IgD-negative memory B cell (primary cell): ENCODE measurements at regions not wholly inside any gene's neighbourhood (a gene's known extent, or its start where the extent isn't known, plus 50 kb on each side); places are given as distances from the start of the nearest gene placed in this dataset.
"Not testable (repeated sequence)": the region's sequence is repeated elsewhere in the genome, so short reads cannot be mapped to it uniquely, and the experiment has no call there.

ENCODE experiments used
- H3K27ac Mint-ChIP-seq, 3 donors: one replicate each; pipeline ENCODE4 v1.8.0; 2020 to 2022; ENCODE audit warnings: mild to moderate bottlenecking in 3 of 3, mixed read lengths in 3 of 3, moderate library complexity in 1 of 3
- H3K27me3 Mint-ChIP-seq: one replicate; pipeline ENCODE4 v1.8.0; 2021; ENCODE audit warnings: mixed read lengths
- H3K36me3 Mint-ChIP-seq: one replicate; pipeline ENCODE4 v1.8.0; 2020; ENCODE audit warnings: mild to moderate bottlenecking, mixed read lengths
- H3K4me1 Mint-ChIP-seq, 3 donors: one replicate each; pipeline ENCODE4 v1.8.0; 2020 to 2022; ENCODE audit warnings: mixed read lengths in 3 of 3, mild to moderate bottlenecking in 1 of 3
- H3K4me3 Mint-ChIP-seq, 4 donors: one replicate each; pipeline ENCODE4 v1.8.0; 2020 to 2022; ENCODE audit warnings: mild to moderate bottlenecking in 4 of 4, mixed read lengths in 4 of 4, moderate library complexity in 3 of 4
- H3K9me3 Mint-ChIP-seq, 3 donors: one replicate each; pipeline ENCODE4 v1.8.0; 2020 to 2021; ENCODE audit warnings: mixed read lengths in 3 of 3, mild to moderate bottlenecking in 1 of 3

DNA sequence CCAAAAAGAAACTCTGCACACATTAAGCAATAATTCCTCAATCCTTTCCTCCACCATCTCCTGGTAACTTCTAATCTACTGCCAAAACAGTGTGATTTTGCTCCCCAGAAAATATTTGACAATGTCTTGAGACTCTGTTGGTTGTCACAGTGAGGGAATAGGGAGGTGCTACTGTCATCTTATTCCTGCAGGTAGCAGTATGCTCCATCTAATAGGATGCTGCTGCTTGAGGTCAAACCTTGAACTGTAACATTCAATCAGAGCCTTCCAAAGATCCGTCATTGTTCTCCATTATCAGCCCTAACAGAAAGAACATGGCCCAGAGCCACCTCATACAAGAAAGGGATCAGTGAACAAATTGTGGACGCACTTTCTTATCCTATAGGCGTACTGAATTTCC is 514.7 kb upstream of the GRIN3A start:
- no peaks in the 10 kb centered on the region for H3K36me3 Mint-ChIP-seq
- no peaks in the 10 kb centered on the region for H3K27me3 Mint-ChIP-seq
- peaks cover 0 to 1% (median 0%) of the 10 kb centered on the region in 3 donors for H3K4me1 Mint-ChIP-seq
- no peak overlapping the region for H3K4me3 Mint-ChIP-seq
- no peak overlapping the region for H3K27ac Mint-ChIP-seq
- peaks cover 1 to 5% (median 4%) of the 10 kb centered on the region in 3 donors for H3K9me3 Mint-ChIP-seq

DNA sequence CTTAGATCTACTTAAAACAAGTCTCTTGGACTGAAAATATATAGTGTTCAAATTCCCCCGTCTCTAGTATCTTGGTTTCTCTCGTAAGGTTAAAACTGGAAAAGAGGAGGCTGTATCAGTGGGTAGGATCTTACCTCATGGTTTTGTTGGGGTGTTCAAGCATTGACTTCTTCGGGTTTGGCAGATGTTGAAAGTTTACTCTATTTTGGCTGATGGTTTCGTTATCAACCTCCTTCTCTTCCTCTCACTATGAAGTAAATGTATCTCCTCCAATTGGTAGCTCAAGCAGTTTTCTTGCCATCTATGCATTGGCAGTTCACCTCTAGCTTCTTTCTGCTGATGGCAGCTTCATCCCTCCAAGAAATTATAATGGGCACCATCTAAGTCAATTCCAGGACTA is 506.5 kb upstream of the GRIN3A start:
- Mint-ChIP-seq H3K4me1 (no peaks in the 10 kb centered on the region), H3K9me3 (peaks cover 0 to 3% (median 2%) of the 10 kb centered on the region in 3 donors), H3K4me3 (no peak overlapping the region), H3K27ac (no peak overlapping the region), H3K27me3 (no peaks in the 10 kb centered on the region), H3K36me3 (no peaks in the 10 kb centered on the region)

DNA sequence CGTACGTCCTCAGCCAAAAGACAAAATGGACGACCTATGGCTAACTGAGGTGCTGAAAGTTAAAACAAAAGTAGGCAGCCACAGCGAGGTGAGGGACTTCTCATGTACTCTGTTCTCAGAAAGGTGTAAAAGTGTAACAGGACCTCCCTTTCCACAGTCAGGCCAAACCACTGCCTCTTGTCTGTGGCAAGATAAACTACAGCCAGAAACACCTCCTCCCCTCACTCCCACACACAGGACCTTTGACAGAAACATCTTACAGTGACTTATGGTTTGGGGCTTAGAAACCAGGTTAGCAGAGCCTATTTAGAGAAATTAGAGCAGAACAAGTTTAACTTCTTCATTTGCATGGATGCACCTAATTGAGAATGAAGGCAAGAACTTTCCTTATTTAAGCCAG is 499.1 kb upstream of the GRIN3A start:
- no peaks in the 10 kb centered on the region for H3K27me3 Mint-ChIP-seq

DNA sequence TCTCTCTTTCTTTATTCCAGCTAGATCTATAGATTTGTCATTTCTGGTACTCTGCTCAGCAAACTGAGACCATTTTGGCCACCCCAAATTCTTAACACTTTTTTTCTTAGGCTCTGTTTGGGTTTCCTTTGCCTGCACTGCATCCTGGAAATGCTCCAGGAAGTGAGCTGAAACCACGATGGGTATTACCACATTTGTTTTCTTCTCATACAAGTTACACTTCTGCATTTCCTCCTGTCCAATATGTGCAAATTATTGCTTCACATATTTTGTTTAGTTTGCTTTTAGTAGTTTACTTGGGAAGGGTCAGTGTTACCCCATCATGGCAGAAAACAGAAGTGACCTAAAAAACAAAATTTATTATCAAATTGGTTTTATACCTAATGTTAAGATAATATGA is 498.6 kb upstream of the GRIN3A start:
- Mint-ChIP-seq H3K9me3 (peaks cover 0 to 5% (median 0%) of the 10 kb centered on the region in 3 donors), H3K4me1 (no peaks in the 10 kb centered on the region), H3K4me3 (no peak overlapping the region), H3K27ac (no peak overlapping the region), H3K36me3 (no peaks in the 10 kb centered on the region), H3K27me3 (no peaks in the 10 kb centered on the region)

More for the DNA sequence above, 499.1 kb upstream of the GRIN3A start:
- Mint-ChIP-seq H3K27ac (no peak overlapping the region), H3K9me3 (peaks cover 0 to 5% (median 0%) of the 10 kb centered on the region in 3 donors), H3K4me1 (no peaks in the 10 kb centered on the region), H3K4me3 (no peak overlapping the region), H3K36me3 (no peaks in the 10 kb centered on the region)

DNA sequence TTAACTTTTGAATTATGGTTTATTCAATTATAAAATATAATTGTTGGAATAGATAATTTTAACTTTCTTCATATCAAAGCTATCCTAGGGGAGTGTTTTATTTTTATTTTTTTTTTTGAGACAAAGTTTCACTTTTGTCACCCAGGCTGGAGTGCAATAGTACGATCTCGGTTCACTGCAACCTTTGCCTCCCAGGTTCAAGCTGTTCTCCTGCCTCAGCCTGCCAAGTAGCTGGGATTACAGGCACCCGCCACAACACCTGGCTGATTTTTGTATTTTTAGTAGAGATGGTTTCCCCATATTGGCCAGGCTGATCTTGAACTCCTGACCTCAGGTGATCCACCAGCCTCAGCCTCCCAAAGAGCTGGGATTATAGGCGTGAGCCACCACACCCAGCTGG is 489.0 kb upstream of the GRIN3A start:
- not testable (repeated sequence) for H3K27me3 Mint-ChIP-seq, H3K9me3 Mint-ChIP-seq, H3K27ac Mint-ChIP-seq, H3K4me1 Mint-ChIP-seq, H3K4me3 Mint-ChIP-seq, H3K36me3 Mint-ChIP-seq

DNA sequence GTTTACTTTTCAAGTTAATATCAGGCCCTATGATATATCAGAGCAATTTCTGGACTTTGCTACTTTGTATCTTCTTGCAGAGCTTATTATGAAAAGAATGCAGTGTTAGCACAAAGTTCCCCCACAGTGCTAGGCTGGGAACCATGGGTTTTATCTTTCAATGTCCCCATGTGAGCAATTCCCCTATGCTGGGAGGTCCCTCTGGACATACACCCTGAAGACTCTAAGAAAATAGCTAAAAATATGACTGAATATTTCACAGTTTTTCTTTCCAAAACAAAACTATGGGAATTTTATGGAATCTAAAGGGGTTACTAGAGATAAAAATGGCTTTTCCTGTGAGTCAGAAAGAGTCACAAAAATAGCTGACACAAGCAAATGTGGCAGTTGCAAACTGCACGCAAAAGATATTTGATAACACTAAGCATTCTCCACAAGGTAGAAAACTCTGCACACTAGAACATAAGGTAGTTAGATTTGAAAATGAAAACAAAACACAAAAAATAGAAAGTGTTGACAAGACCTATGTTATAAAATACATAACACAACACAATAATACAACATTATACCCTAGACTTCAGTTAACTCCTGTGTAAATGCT is 487.5 kb upstream of the GRIN3A start:
- H3K27me3 Mint-ChIP-seq: no peaks in the 10 kb centered on the region
- H3K4me1 Mint-ChIP-seq: no peaks in the 10 kb centered on the region
- no peak overlapping the region for H3K27ac Mint-ChIP-seq
- no peak overlapping the region for H3K4me3 Mint-ChIP-seq
- H3K9me3 Mint-ChIP-seq: peaks cover 2 to 5% (median 3%) of the 10 kb centered on the region in 3 donors
- no peaks in the 10 kb centered on the region for H3K36me3 Mint-ChIP-seq

DNA sequence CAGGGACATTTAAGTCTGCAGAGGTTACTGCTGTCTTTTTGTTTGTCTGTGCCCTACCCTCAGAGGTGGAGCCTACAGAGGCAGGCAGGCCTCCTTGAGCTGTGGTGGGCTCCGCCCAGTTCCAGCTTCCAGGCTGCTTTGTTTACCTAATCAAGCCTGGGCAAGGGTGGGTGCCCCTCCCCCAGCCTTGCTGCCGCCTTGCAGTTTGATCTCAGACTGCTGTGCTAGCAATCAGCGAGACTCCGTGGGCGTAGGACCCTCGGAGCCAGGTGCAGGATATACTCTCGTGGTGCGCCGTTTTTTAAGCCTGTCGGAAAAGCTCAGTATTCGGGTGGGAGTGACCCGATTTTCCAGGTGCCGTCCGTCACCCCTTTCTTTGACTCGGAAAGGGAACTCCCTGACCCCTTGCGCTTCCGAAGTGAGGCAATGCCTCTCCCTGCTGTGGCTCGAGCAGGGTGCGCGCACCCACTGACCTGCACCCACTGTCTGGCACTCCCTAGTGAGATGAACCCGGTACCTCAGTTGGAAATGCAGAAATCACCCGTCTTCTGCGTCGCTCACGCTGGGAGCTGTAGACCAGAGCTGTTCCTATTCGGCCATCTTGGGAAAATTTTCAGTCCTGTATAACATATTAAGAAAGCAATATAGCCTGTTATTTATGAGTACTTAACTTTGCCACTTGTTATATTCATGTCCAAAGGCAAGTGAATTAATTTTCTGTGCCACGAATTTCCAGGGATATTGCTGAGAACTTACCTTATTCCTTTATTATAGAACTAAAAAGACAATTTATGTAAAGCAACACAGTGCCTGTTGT is 485.1 kb upstream of the GRIN3A start:
- H3K4me3 Mint-ChIP-seq, H3K4me1 Mint-ChIP-seq, H3K36me3 Mint-ChIP-seq, H3K27ac Mint-ChIP-seq, H3K9me3 Mint-ChIP-seq, H3K27me3 Mint-ChIP-seq: not testable (repeated sequence)

DNA sequence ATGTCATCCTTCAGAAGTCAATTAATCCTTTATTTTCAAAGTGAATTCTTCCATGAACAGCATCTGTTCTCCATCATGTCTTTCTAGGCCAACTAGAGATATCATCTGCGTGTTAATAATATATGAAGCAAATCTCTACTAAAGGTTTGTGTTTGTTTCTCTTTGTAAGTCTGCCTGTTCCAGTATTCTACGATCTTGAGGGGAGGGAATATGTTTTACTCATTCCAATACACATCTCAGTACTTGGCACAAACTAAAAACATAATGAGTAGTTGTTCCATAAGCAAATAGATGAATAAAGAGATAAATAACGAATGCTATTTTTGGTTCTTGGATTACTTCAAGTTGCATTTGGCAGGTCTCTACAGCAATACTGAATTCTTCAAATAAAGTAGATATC is 470.7 kb upstream of the GRIN3A start:
- no peaks in the 10 kb centered on the region for H3K27me3 Mint-ChIP-seq
- no peaks in the 10 kb centered on the region for H3K36me3 Mint-ChIP-seq
- peaks cover 0 to 12% (median 4%) of the 10 kb centered on the region in 3 donors for H3K9me3 Mint-ChIP-seq
- no peak overlapping the region for H3K4me3 Mint-ChIP-seq
- H3K4me1 Mint-ChIP-seq: no peaks in the 10 kb centered on the region
- H3K27ac Mint-ChIP-seq: no peak overlapping the region

DNA sequence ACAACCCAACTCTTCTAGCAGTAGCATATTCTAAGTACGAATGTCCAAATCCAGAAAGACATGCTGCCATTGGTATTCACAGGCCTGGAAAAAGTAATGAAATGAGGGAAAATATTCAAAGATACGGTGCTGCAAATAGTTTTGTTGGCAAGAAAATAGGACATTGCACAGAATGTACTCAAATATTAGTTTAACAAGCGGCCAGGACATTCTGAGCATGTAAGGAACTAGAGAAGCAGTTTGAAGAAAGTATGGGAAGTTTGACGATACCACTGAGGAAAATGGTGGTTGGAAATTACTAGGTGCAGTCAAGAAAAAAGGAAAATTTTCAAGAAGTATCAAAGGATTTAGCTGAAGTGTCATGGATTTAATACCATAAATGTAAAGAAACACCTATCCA is 468.0 kb upstream of the GRIN3A start:
- Mint-ChIP-seq H3K27me3 (no peaks in the 10 kb centered on the region), H3K4me3 (no peak overlapping the region), H3K4me1 (no peaks in the 10 kb centered on the region), H3K27ac (no peak overlapping the region), H3K9me3 (peaks cover 2 to 13% (median 5%) of the 10 kb centered on the region in 3 donors), H3K36me3 (no peaks in the 10 kb centered on the region)

DNA sequence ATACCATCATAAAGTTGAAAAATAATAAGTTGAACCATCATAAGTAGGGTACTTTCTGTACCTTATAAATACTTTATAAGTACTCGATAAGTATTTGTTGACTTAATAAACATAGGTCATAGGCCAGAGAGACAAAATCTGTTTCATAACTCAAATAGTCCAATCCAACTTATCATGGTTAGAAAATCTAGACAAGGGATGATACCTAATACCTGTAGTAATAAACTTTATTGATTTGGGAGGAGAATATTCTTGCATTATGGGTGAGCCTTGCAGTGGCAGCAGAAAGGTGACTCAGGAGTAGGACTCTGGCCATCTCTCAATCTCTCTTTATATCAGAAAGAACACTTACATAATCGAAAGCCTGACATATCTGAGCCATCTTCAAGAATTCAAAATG is 466.8 kb upstream of the GRIN3A start:
- H3K27ac Mint-ChIP-seq: no peak overlapping the region
- H3K4me1 Mint-ChIP-seq: no peaks in the 10 kb centered on the region
- H3K27me3 Mint-ChIP-seq: no peaks in the 10 kb centered on the region
- H3K36me3 Mint-ChIP-seq: no peaks in the 10 kb centered on the region
- H3K9me3 Mint-ChIP-seq: peaks cover 4 to 10% (median 7%) of the 10 kb centered on the region in 3 donors
- H3K4me3 Mint-ChIP-seq: no peak overlapping the region

DNA sequence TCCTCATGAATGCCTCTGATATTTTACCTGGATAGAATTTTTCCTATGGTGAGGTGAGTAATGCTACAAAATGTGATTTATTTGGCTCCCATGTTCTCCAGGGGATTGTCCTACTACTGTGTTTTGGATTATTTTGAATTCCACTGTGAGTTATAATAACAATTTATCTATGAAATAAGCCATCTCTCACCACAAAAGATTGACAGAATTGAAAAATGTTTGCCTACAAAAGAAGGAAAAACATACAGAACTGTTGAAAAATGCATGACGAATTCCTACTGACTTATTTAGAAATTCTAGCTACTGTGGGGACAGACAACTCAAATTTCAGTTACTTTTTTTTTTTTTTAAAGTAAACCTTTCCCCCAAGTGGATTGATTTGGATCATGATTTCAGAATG is 463.7 kb upstream of the GRIN3A start:
- H3K9me3 Mint-ChIP-seq: peaks cover 5 to 8% (median 7%) of the 10 kb centered on the region in 3 donors
- H3K4me1 Mint-ChIP-seq: no peaks in the 10 kb centered on the region
- no peak overlapping the region for H3K27ac Mint-ChIP-seq
- no peaks in the 10 kb centered on the region for H3K27me3 Mint-ChIP-seq
- peak overlapping the region in 1 of 4 donors; percentile 69 for H3K4me3 Mint-ChIP-seq
- no peaks in the 10 kb centered on the region for H3K36me3 Mint-ChIP-seq

DNA sequence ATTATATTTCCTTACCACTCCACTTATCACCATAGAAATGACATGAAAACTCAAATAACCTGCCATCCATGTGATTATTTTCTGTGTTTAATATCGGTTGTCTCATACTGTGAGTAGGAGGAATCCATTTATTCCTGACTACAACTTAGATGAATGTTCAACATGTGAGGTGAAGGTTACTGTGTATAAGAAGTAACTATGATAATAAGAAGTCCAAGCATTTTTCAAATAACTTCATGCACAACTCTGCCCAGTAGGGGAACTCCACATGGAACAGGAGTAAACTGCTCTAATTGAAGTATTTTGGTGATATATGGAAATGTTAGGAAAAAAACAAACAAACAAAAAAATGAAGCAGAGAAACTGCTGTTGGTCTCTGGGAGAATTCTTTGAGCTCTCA is 447.5 kb upstream of the GRIN3A start:
- Mint-ChIP-seq H3K4me1 (no peaks in the 10 kb centered on the region), H3K27me3 (no peaks in the 10 kb centered on the region), H3K27ac (no peak overlapping the region), H3K4me3 (no peak overlapping the region), H3K36me3 (peaks cover 1% of the 10 kb centered on the region), H3K9me3 (peaks cover 0 to 9% (median 3%) of the 10 kb centered on the region in 3 donors)

DNA sequence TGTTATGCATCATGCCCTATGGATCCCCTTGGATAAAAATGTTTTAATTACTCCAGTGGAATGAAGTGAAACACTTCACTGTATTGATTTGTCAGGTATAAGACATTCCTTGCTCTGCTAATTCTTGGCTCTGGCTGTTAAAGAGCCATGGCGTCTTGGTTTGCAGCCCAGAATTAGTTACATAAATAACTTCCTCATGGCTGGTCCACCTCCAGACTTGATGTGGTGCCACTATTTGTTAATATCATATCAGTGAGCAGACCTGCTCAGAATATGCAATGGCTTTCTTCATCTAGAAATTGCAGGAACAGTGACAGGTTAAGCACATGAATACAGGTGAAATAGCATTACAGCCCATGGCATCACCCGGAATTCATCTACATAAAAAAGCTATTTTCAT is 446.9 kb upstream of the GRIN3A start:
- no peaks in the 10 kb centered on the region for H3K4me1 Mint-ChIP-seq
- H3K36me3 Mint-ChIP-seq: peaks cover 1% of the 10 kb centered on the region
- H3K4me3 Mint-ChIP-seq: no peak overlapping the region
- no peak overlapping the region for H3K27ac Mint-ChIP-seq
- H3K27me3 Mint-ChIP-seq: no peaks in the 10 kb centered on the region
- H3K9me3 Mint-ChIP-seq: peaks cover 0 to 11% (median 3%) of the 10 kb centered on the region in 3 donors

DNA sequence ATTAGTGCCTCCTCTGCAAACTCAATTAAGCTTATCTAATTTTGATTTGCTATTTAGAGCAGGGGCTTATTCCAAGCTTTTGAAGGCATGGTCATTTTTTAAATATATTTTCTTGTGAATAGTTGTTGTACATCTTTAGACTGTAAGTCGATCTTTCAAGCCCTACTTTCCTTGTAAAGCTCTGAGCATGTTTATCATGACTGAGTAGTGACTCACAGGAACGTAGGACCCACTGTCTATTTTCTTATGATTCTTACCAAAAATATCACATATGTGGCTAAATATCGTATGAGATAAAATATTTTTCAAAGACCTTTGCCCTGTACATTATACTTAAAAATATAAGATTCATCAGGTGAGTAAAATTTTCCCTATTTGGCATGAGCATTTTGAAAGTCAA is 440.4 kb upstream of the GRIN3A start:
- Mint-ChIP-seq H3K36me3 (no peaks in the 10 kb centered on the region), H3K4me3 (no peak overlapping the region), H3K9me3 (peaks cover 9 to 18% (median 17%) of the 10 kb centered on the region in 3 donors), H3K4me1 (no peaks in the 10 kb centered on the region), H3K27ac (no peak overlapping the region), H3K27me3 (no peaks in the 10 kb centered on the region)

DNA sequence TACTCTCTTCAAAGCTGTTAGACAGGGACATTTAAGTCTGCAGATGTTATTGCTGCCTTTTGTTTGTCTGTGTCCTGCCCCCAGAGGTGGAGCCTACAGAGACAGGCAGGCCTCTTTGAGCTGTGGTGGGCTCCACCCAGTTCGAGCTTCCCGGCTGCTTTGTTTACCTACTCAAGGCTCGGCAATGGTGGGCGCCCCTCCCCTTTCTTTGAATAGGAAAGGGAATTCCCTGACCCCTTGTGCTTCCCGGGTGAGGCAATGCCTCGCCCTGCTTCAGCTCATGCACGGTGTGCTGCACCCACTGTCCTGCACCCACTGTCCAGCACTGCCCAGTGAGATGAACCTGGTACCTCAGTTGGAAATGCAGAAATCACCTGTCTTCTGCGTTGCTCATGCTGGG is 435.8 kb upstream of the GRIN3A start:
- H3K27ac Mint-ChIP-seq: not testable (repeated sequence)
- H3K9me3 Mint-ChIP-seq: peaks cover 7 to 16% (median 11%) of the 10 kb centered on the region in 3 donors

DNA sequence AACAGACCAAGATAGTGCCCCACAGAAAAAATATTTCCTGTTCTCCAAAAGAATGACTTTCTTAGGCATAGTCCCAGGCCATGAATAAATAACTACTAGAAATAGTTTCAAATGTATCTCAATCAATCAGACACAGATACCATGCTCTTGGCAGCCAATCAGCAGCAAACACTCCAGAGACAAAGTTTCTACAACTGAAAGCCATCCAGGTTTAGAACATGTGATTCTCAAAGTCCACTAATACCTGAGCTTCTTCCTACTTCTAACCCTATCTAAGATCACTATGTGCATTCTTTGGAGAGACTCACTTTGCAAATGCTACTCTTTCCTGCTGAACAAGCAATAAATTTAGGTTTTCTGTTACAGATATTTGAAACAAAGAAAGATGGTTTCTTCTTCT is 425.8 kb upstream of the GRIN3A start:
- no peaks in the 10 kb centered on the region for H3K36me3 Mint-ChIP-seq
- peaks cover 0 to 5% (median 1%) of the 10 kb centered on the region in 3 donors for H3K9me3 Mint-ChIP-seq
- no peaks in the 10 kb centered on the region for H3K4me1 Mint-ChIP-seq
- no peaks in the 10 kb centered on the region for H3K27me3 Mint-ChIP-seq
- H3K4me3 Mint-ChIP-seq: no peak overlapping the region
- no peak overlapping the region for H3K27ac Mint-ChIP-seq

More for the DNA sequence above, 435.8 kb upstream of the GRIN3A start:
- H3K4me1 Mint-ChIP-seq, H3K36me3 Mint-ChIP-seq, H3K27me3 Mint-ChIP-seq, H3K4me3 Mint-ChIP-seq: not testable (repeated sequence)
